HFF-Myc (cell line): ENCODE measurements at regions not wholly inside any gene's neighbourhood (a gene's known extent, or its start where the extent isn't known, plus 50 kb on each side); places are given as distances from the start of the nearest gene placed in this dataset.

Source experiments
- DNase-seq: peaks from one replicate; pipeline ENCODE4 v3.0.0-alpha.2; 2011; ENCODE audit warnings: low read depth; ENCODE audit errors: extremely low read depth
- H3K4me3 ChIP-seq: replicated peaks from 2 replicates; pipeline ENCODE4 v1.5.1; 2011; ENCODE audit warnings: low read depth, mild to moderate bottlenecking, control low read depth, low read length
- TF ChIP-seq, protein P1 (sequence below): IDR thresholded peaks from 2 replicates; pipeline ENCODE4 v1.5.1; 2012; ENCODE audit warnings: mild to moderate bottlenecking, low read depth, low read length, control low read depth; ENCODE audit errors: missing control alignments

DNA sequence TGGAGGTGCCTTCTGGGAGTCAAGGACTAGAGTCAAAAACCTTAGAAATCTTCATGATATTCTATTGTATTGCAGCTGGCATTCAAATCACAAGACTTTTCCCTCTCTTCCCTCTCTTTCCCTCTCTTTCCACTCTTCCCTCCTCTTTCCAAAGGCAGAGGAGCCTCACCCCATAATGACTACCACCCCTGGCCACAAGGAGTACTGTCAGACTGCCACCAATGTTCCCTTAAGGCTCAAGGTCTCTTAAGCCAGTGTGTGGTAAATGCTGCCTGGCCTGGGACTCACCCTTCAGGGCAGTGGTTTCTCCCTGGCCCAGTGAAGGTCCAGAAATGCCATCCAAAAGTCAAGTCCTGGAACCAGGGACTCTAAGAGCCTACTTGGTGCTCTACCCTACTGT, 605.9 kb upstream of the PKDCC start:
- TF ChIP-seq, protein P1, sequence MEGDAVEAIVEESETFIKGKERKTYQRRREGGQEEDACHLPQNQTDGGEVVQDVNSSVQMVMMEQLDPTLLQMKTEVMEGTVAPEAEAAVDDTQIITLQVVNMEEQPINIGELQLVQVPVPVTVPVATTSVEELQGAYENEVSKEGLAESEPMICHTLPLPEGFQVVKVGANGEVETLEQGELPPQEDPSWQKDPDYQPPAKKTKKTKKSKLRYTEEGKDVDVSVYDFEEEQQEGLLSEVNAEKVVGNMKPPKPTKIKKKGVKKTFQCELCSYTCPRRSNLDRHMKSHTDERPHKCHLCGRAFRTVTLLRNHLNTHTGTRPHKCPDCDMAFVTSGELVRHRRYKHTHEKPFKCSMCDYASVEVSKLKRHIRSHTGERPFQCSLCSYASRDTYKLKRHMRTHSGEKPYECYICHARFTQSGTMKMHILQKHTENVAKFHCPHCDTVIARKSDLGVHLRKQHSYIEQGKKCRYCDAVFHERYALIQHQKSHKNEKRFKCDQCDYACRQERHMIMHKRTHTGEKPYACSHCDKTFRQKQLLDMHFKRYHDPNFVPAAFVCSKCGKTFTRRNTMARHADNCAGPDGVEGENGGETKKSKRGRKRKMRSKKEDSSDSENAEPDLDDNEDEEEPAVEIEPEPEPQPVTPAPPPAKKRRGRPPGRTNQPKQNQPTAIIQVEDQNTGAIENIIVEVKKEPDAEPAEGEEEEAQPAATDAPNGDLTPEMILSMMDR = no peak
- no peak overlapping the region for H3K4me3 ChIP-seq
- DNase-seq = no peak

DNA sequence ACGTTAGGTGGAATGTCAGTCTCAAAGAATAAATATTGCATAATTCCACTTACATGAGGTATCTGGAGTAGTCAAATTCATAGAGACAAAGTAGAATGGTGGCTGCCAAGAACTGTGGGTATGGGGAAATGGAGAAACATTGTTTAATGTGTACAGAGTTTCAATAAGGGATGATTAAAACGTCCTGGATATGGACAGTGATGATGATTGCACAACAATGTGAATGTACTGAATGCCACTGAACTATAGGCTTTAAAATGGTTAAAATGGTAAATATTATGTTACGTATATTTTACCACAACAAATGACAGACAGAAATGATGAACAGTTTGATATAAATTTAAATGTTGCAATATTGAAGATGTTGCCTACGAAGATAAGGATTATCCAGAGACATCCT, 602.0 kb upstream of the PKDCC start:
- no peak for DNase-seq
- TF ChIP-seq, protein P1 = no peak
- no peak overlapping the region for H3K4me3 ChIP-seq

DNA sequence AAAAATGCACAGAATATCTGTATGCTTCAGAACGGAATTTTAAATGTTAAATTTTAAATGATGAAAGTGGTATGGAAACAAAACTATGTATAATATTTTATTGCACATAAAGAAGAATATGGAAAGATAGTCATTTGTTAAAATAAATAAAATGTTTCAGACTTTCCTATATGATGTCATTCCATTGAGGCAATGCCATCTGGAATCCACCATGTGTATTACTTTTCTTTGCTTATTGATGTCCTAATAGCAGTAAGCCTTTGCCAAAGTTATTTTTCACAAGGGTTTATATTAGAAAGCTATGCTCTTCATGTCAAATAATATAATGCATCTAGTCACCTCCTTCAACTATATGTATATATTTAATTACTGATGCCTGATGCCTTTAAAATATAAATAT, 601.6 kb upstream of the PKDCC start:
- no peak overlapping the region for H3K4me3 ChIP-seq
- TF ChIP-seq, protein P1 = no peak
- DNase-seq = no peak

DNA sequence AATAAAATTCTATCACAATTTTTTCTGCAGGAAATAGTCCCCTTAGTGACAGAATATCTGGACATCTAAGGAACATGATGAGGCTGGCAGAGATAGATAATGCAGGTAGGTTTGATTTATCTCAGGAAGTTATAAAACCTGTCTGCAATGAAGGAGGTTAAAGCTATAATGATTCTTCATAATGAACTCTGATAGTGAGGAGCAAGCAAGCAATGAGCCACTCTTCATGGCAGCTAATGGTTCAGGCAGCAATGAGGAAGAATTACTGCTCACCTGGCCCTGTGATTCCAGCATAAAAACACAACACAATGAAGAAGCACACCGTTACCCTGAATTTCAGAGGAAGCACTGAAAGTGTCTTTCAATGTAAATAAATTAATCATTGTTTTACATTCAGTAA, 599.6 kb upstream of the PKDCC start:
- no peak overlapping the region for H3K4me3 ChIP-seq
- DNase-seq = no peak
- TF ChIP-seq, protein P1 = no peak

DNA sequence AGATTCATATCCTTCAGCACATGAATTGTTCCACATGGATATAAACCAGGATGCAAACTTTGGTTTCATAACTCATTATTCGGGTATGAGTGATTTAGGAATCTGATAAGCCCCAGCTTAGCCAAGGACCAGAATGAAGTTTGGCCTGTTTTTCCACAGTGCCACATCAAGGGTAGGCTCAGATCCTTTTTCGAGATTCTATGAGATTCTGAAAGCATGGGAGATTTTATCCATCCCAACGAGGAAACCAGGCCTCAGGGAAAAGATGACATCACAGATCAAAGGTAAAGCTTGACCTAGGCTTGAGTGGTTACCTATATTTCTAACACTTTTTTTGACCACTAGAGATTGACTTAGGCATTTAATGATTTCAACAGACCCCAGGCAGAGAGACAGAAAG, 590.8 kb upstream of the PKDCC start:
- no peak overlapping the region for H3K4me3 ChIP-seq
- TF ChIP-seq, protein P1 = no peak
- no peak for DNase-seq

DNA sequence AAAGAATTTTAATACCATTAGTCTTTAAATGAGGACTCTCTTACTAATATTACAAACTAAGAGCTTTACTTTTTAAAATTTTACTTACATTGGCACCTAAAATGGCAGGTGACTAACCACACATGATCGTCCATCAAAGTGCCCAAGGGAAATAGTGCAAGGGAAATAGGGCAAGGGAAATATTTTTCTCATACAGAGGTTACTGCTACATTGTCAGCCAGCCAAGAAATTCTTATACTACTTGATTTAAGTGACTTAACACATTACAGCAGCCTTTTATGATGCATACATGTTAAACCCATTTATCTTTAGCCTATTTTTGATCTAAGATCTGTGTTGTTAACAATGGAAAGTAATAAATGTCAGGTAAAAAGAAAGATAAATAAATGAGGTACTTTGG, 587.2 kb upstream of the PKDCC start:
- TF ChIP-seq, protein P1 = no peak
- H3K4me3 ChIP-seq = no peak overlapping the region
- DNase-seq = no peak

DNA sequence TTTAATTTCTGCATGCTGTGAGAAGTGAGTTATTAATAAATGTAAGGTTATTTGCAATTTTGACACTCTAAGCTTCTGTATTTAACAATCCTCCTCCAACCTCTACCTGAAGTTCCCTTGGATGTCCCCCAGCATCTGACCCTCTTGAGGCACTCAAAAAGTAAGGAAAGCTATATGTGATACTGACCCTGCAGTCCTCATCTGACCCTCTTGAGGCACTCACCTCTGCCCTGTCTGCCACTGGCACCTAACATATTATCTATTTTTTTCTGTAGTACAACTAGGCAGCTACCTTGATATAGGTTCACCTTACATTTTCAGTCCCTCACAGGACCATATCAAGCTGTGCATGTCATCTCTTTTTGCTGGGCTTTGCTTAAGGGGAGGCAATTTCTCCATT, 583.4 kb upstream of the PKDCC start:
- TF ChIP-seq, protein P1 = no peak
- H3K4me3 ChIP-seq = no peak overlapping the region
- DNase-seq = no peak
